ENCODE measurements at regions not wholly inside any gene's neighbourhood (a gene's known extent, or its start where the extent isn't known, plus 50 kb on each side); places are given as distances from the start of the nearest gene placed in this dataset.

DNA sequence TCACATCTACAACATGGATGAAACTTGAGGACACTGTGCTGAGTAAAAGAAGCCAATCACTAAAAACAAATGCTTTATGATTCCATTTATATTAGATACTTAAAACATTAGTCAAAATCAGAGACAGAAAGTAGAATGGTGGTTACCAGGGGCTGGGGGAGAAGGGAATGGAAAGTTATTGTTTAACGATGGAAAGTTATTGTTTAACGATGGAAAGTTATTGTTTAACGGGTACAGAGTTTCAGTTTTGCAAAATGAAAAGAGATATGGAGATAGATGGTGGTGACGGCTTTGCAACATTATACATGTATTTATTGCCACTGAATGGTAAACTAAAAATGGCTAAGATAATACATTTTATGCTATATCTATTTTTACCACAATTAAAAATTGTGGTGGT lies 160.6 kb downstream of the TUBA3C start:
- Histone ChIP-seq H3K79me2 (ENCODE audit: low read length) (no peaks in the 10 kb centered on the region), H3K4me3 (ENCODE audit: low read length) (no peak overlapping the region), H3K4me1 (ENCODE audit: low read length) (no peaks in the 10 kb centered on the region), H3K9ac (ENCODE audit: low read length) (no peak overlapping the region), H3K4me2 (ENCODE audit: low read length) (no peak overlapping the region), H3K27ac (ENCODE audit: low read length) (no peak overlapping the region), H2AFZ (ENCODE audit: low read depth, low read length) (no peak overlapping the region), H3K9me3 (ENCODE audit: insufficient read depth, low read length) (0 out of 2 replicates have a peak, but pooled peaks cover 5% of the 10 kb centered on the region), H3K36me3 (replicated peaks; ENCODE audit: low read depth, low read length) (no peaks in the 10 kb centered on the region), H3K27me3 (ENCODE audit: low read depth, low read length) (no peaks in the 10 kb centered on the region), H4K20me1 (ENCODE audit: insufficient read depth, low read length) (no peaks in the 10 kb centered on the region)
- TF ChIP-seq EZH2phosphoT487 (IDR thresholded peaks at IDR 0.05; ENCODE audit: low read depth), result no peak
- TF ChIP-seq CTCF (IDR thresholded peaks at IDR 0.05; ENCODE audit: low read depth, low read length), result no peak

GRCh38 chr13:18998389-18998788 lies 183.2 kb downstream of the TUBA3C start:
- Histone ChIP-seq H3K79me2 (ENCODE audit: low read length) (no peaks in the 10 kb centered on the region), H2AFZ (ENCODE audit: low read depth, low read length) (no peak overlapping the region), H3K36me3 (replicated peaks; ENCODE audit: low read depth, low read length) (no peaks in the 10 kb centered on the region), H3K4me3 (ENCODE audit: low read length) (no peak overlapping the region), H4K20me1 (ENCODE audit: insufficient read depth, low read length) (no peaks in the 10 kb centered on the region), H3K4me2 (ENCODE audit: low read length) (no peak overlapping the region), H3K9me3 (ENCODE audit: insufficient read depth, low read length) (0 out of 2 replicates have a peak, but pooled peaks cover 7% of the 10 kb centered on the region), H3K27ac (ENCODE audit: low read length) (no peak overlapping the region), H3K4me1 (ENCODE audit: low read length) (no peaks in the 10 kb centered on the region), H3K27me3 (ENCODE audit: low read depth, low read length) (no peaks in the 10 kb centered on the region), H3K9ac (ENCODE audit: low read length) (no peak overlapping the region)
- TF ChIP-seq CTCF (IDR thresholded peaks at IDR 0.05; ENCODE audit: low read depth, low read length) (no peak), EZH2phosphoT487 (IDR thresholded peaks at IDR 0.05; ENCODE audit: low read depth) (no peak)

GRCh38 chr13:18996627-18997051 lies 185.0 kb downstream of the TUBA3C start:
- H3K27me3 ChIP-seq (ENCODE audit: low read depth, low read length), result no peaks in the 10 kb centered on the region

DNA sequence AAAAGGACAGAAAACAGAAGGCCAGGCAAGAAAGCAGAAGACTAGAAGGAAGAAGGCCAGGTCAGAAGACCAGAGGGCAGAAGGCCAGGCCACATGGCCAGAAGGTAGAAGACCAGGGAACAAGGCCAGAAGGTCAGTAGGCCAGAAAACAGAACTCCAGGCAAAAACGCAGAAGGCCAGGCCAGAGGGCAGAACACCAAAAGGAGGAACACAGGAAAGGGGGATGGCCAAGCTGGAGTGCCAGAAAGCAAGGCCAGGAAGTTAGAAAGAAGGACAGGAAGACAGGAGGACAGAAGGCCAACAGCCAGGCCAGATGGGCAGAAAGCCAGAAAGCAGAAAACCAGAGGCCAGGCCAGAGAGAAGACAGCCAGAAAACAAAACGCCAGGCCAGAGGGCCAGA lies 185.4 kb downstream of the TUBA3C start:
- no peaks in the 10 kb centered on the region for H3K79me2 ChIP-seq (ENCODE audit: low read length)
- no peaks in the 10 kb centered on the region for H3K36me3 ChIP-seq (replicated peaks; ENCODE audit: low read depth, low read length)
- H2AFZ ChIP-seq (ENCODE audit: low read depth, low read length), result no peak overlapping the region
- no peaks in the 10 kb centered on the region for H3K27me3 ChIP-seq (ENCODE audit: low read depth, low read length)
- H3K4me3 ChIP-seq (ENCODE audit: low read length), result no peak overlapping the region
- no peaks in the 10 kb centered on the region for H4K20me1 ChIP-seq (ENCODE audit: insufficient read depth, low read length)
- no peaks in the 10 kb centered on the region for H3K4me1 ChIP-seq (ENCODE audit: low read length)
- H3K27ac ChIP-seq (ENCODE audit: low read length), result no peak overlapping the region
- TF ChIP-seq CTCF (IDR thresholded peaks at IDR 0.05; ENCODE audit: low read depth, low read length) (no peak), EZH2phosphoT487 (IDR thresholded peaks at IDR 0.05; ENCODE audit: low read depth) (no peak)
- no peak overlapping the region for H3K4me2 ChIP-seq (ENCODE audit: low read length)
- peaks cover 17% of the 10 kb centered on the region; the same call in 1 of the 2 replicates for H3K9me3 ChIP-seq (ENCODE audit: insufficient read depth, low read length)
- H3K9ac ChIP-seq (ENCODE audit: low read length), result no peak overlapping the region

More at GRCh38 chr13:18996627-18997051, 185.0 kb downstream of the TUBA3C start:
- no peak for TF ChIP-seq CTCF (IDR thresholded peaks at IDR 0.05; ENCODE audit: low read depth, low read length)
- no peak for TF ChIP-seq EZH2phosphoT487 (IDR thresholded peaks at IDR 0.05; ENCODE audit: low read depth)
- Histone ChIP-seq H3K4me3 (ENCODE audit: low read length) (no peak overlapping the region), H3K79me2 (ENCODE audit: low read length) (no peaks in the 10 kb centered on the region), H3K27ac (ENCODE audit: low read length) (no peak overlapping the region), H2AFZ (ENCODE audit: low read depth, low read length) (no peak overlapping the region), H4K20me1 (ENCODE audit: insufficient read depth, low read length) (no peaks in the 10 kb centered on the region), H3K36me3 (replicated peaks; ENCODE audit: low read depth, low read length) (no peaks in the 10 kb centered on the region), H3K4me2 (ENCODE audit: low read length) (no peak overlapping the region), H3K4me1 (ENCODE audit: low read length) (no peaks in the 10 kb centered on the region), H3K9ac (ENCODE audit: low read length) (no peak overlapping the region), H3K9me3 (ENCODE audit: insufficient read depth, low read length) (peaks cover 12% of the 10 kb centered on the region; the same call in 1 of the 2 replicates)
